ENCODE measurements at regions not wholly inside any gene's neighbourhood (a gene's known extent, or its start where the extent isn't known, plus 50 kb on each side); places are given as distances from the start of the nearest gene placed in this dataset.
A peak's percentile ranks its signal among the peaks of the same experiment; 100 is the strongest.

DNA sequence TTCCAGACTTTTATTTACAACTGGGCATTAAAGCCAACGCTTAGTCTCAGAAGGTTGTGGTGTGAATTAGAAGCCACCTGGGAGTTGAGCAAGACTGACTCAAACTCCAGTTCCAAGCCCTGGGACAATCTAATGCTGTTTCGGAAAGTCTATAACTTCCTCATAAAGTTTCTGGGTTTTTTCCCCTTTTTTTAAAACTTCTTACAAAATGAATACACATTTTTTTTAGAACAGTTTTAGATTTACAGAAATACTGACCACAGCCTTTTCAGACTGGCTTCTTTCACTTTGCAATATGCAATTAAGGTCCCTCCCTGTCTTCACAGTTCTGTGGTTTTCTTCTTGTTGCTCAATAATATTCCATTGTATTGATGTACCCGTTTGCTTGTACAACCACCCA lies 115.9 kb upstream of the TWIST2 start:
- TF ChIP-seq EZH2 (IDR thresholded peaks at IDR 0.05; ENCODE audit: insufficient read depth, poor library complexity, severe bottlenecking) (no peak), EZH2phosphoT487 (IDR thresholded peaks at IDR 0.05; ENCODE audit: insufficient read depth, low read depth) (0 out of 2 replicates have a peak, but pooled peaks have one; percentile 62)

All from GM23248 (cell line).